ENCODE measurements at regions not wholly inside any gene's neighbourhood (a gene's known extent, or its start where the extent isn't known, plus 50 kb on each side); places are given as distances from the start of the nearest gene placed in this dataset.

DNA sequence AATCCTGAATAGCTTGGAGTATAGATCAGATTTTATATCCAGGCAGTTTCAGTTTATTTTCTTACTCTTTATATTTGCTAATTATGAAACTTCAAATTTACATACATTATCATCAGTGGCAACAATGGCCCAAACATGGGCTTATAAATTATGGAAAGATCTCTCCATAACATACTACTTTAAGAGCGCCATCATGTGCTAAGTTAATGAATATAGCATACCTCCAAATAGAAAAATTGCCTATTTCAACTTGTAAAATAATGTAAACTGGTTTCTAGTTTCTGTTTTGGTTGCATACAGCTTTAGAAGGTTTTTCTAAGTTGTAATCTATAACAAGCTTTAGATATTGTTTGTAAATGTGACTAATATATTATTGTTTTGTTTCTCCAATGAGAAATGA lies 531.3 kb upstream of the UBE2E2 start:
- intact Hi-C loops (cut with micrococcal nuclease; ENCODE audit: unreplicated experiment): no loop called here
- Histone ChIP-seq H3K36me3 (ENCODE audit: control insufficient read depth, insufficient read depth, low read length) (no peaks in the 10 kb centered on the region), H3K9me3 (no peaks in the 10 kb centered on the region), H3K27me3 (replicated peaks; ENCODE audit: control insufficient read depth, insufficient read depth, low read length) (no peaks in the 10 kb centered on the region), H3K4me3 (ENCODE audit: low read depth, low read length) (no peak overlapping the region), H3K4me1 (no peaks in the 10 kb centered on the region)
- Mint-ChIP-seq H3K9me3 (ENCODE audit: unreplicated experiment) (no peaks in the 10 kb centered on the region), H3K27ac (ENCODE audit: unreplicated experiment) (no peak overlapping the region), H3K4me3 (ENCODE audit: unreplicated experiment) (no peak overlapping the region), H3K36me3 (ENCODE audit: insufficient read depth, unreplicated experiment) (no peaks in the 10 kb centered on the region), H3K27me3 (ENCODE audit: insufficient read depth, unreplicated experiment) (peaks cover 5% of the 10 kb centered on the region), H3K4me1 (ENCODE audit: low read depth, unreplicated experiment) (no peaks in the 10 kb centered on the region)
- no peak for DNase-seq
- no TSS peak for BruUV-seq (replicated peaks)
- ChIA-PET CTCF (no interaction called here), POLR2A (no interaction called here)
- TF ChIP-seq, protein P1, sequence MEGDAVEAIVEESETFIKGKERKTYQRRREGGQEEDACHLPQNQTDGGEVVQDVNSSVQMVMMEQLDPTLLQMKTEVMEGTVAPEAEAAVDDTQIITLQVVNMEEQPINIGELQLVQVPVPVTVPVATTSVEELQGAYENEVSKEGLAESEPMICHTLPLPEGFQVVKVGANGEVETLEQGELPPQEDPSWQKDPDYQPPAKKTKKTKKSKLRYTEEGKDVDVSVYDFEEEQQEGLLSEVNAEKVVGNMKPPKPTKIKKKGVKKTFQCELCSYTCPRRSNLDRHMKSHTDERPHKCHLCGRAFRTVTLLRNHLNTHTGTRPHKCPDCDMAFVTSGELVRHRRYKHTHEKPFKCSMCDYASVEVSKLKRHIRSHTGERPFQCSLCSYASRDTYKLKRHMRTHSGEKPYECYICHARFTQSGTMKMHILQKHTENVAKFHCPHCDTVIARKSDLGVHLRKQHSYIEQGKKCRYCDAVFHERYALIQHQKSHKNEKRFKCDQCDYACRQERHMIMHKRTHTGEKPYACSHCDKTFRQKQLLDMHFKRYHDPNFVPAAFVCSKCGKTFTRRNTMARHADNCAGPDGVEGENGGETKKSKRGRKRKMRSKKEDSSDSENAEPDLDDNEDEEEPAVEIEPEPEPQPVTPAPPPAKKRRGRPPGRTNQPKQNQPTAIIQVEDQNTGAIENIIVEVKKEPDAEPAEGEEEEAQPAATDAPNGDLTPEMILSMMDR (IDR thresholded peaks at IDR 0.05; ENCODE audit: insufficient read depth in 1 of 2, low read depth in 1 of 2, low read length in 1 of 2, severe bottlenecking in 1 of 2, unreplicated experiment in 1 of 2): no peak

DNA sequence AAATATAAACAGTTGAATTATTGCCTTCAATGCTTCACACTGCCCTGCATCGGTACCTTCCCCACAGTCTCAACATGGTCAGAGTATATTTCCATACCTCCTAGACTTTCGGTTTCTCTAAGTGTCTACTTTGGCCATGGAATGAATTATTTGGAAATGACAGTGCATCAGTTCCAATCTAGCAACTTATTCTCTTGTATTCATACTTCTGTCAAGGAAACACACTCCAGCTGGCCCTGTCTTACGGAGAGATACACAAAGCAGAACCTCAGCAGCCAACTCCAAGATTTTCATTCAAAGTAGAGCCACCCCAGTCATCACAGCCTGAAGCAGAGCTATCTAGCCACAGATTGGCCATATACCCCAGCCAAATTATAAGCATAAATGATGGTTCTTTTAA lies 518.4 kb upstream of the UBE2E2 start:
- BruUV-seq (replicated peaks): no TSS peak
- H3K9me3 ChIP-seq: no peaks in the 10 kb centered on the region
- no peaks in the 10 kb centered on the region for H3K4me1 ChIP-seq
- H3K27ac Mint-ChIP-seq (ENCODE audit: unreplicated experiment): no peak overlapping the region
- intact Hi-C loops (cut with micrococcal nuclease; ENCODE audit: unreplicated experiment): loop anchor here (1.0 to 10.0 kb wide), 3 partner anchors 120 to 595 kb away; no protein-coding TSS in a partner anchor
- TF ChIP-seq, protein P1 (IDR thresholded peaks at IDR 0.05; ENCODE audit: insufficient read depth in 1 of 2, low read depth in 1 of 2, low read length in 1 of 2, severe bottlenecking in 1 of 2, unreplicated experiment in 1 of 2): no peak
- H3K36me3 ChIP-seq (ENCODE audit: control insufficient read depth, insufficient read depth, low read length): no peaks in the 10 kb centered on the region
- ChIA-PET CTCF (no interaction called here), POLR2A (no interaction called here)
- no peaks in the 10 kb centered on the region for H3K27me3 ChIP-seq (replicated peaks; ENCODE audit: control insufficient read depth, insufficient read depth, low read length)
- H3K36me3 Mint-ChIP-seq (ENCODE audit: insufficient read depth, unreplicated experiment): no peaks in the 10 kb centered on the region
- no peaks in the 10 kb centered on the region for H3K9me3 Mint-ChIP-seq (ENCODE audit: unreplicated experiment)
- H3K27me3 Mint-ChIP-seq (ENCODE audit: insufficient read depth, unreplicated experiment): peaks cover 15% of the 10 kb centered on the region
- H3K4me1 Mint-ChIP-seq (ENCODE audit: low read depth, unreplicated experiment): no peaks in the 10 kb centered on the region
- no peak overlapping the region for H3K4me3 ChIP-seq (ENCODE audit: low read depth, low read length)
- no peak overlapping the region for H3K4me3 Mint-ChIP-seq (ENCODE audit: unreplicated experiment)
- no peak for DNase-seq

DNA sequence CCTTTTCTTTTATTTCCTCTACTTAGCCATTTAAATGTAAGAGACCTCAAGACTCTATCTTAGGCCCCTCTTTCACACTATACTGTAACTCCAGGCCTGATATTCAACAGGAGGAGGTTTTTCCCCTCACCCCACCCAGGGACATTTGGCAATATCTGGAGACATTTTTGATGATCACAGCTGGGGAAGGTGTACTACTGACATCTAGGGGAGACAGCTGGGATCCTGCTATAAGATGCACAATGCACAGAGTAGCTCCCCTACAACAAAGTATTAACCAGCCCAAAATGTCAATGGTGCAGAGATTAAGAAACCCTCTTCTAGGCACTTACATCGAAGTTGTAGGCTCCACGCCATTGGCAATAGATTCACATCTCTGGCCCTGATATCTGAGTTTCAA lies 517.5 kb upstream of the UBE2E2 start:
- no TSS peak for BruUV-seq (replicated peaks)
- H3K4me3 ChIP-seq (ENCODE audit: low read depth, low read length): no peak overlapping the region
- Mint-ChIP-seq H3K36me3 (ENCODE audit: insufficient read depth, unreplicated experiment) (no peaks in the 10 kb centered on the region), H3K27ac (ENCODE audit: unreplicated experiment) (no peak overlapping the region), H3K9me3 (ENCODE audit: unreplicated experiment) (no peaks in the 10 kb centered on the region), H3K27me3 (ENCODE audit: insufficient read depth, unreplicated experiment) (peaks cover 13% of the 10 kb centered on the region), H3K4me3 (ENCODE audit: unreplicated experiment) (no peak overlapping the region), H3K4me1 (ENCODE audit: low read depth, unreplicated experiment) (no peaks in the 10 kb centered on the region)
- H3K27me3 ChIP-seq (replicated peaks; ENCODE audit: control insufficient read depth, insufficient read depth, low read length): no peaks in the 10 kb centered on the region
- TF ChIP-seq, protein P1 (IDR thresholded peaks at IDR 0.05; ENCODE audit: insufficient read depth in 1 of 2, low read depth in 1 of 2, low read length in 1 of 2, severe bottlenecking in 1 of 2, unreplicated experiment in 1 of 2): peak; percentile 26 to 36
- no peaks in the 10 kb centered on the region for H3K36me3 ChIP-seq (ENCODE audit: control insufficient read depth, insufficient read depth, low read length)
- peak in 1 of 2 experiments; percentile 19 for DNase-seq
- H3K4me1 ChIP-seq: no peaks in the 10 kb centered on the region
- intact Hi-C loops (cut with micrococcal nuclease; ENCODE audit: unreplicated experiment): loop anchor here (1.0 to 10.0 kb wide), 3 partner anchors 121 to 596 kb away; no protein-coding TSS in a partner anchor
- ChIA-PET CTCF (interaction anchor here (1.1 kb wide), 1 partner anchor 122 kb away, joined by 7 read pairs; no protein-coding TSS in a partner anchor), POLR2A (no interaction called here)
- H3K9me3 ChIP-seq: no peaks in the 10 kb centered on the region

All from Caco-2 (cell line).